Sigmoid colon (tissue), 6 donors: ENCODE measurements at regions not wholly inside any gene's neighbourhood (a gene's known extent, or its start where the extent isn't known, plus 50 kb on each side); places are given as distances from the start of the nearest gene placed in this dataset.
"Not testable (repeated sequence)": the region's sequence is repeated elsewhere in the genome, so short reads cannot be mapped to it uniquely, and the experiment has no call there.

Experiments
- DNase-seq: peaks from one replicate; pipeline ENCODE4 v3.0.0-alpha.2; 2019
- H3K27ac ChIP-seq, 4 donors: fragments of 200-600 bp; sonication (generic); one replicate each; pipeline ENCODE4 v1.5.1; 2016 to 2019; ENCODE audit warnings: mild to moderate bottlenecking in 1 of 4
- H3K27me3 ChIP-seq, 3 donors: fragments of 200-600 bp; sonication (generic); one replicate each; pipeline ENCODE4 v1.5.1; 2019; ENCODE audit warnings: mild to moderate bottlenecking in 1 of 3
- H3K36me3 ChIP-seq, 4 donors: fragments of 200-600 bp; sonication (generic); one replicate each; pipeline ENCODE4 v1.5.1; 2016 to 2019
- H3K4me1 ChIP-seq, 4 donors: fragments of 200-600 bp; sonication (generic); one replicate each; pipeline ENCODE4 v1.5.1; 2017 to 2019
- H3K4me3 ChIP-seq, 4 donors: fragments of 200-600 bp; sonication (generic); one replicate each; pipeline ENCODE4 v1.5.1; 2017 to 2019; ENCODE audit warnings: mild to moderate bottlenecking in 2 of 4, moderate library complexity in 1 of 4
- H3K9me3 ChIP-seq, 4 donors: fragments of 200-600 bp in 3 of 4; sonication (generic) in 3 of 4; one replicate each; pipeline versions ENCODE4 v1.5.1 to v1.6.1; 2013 to 2019
- CTCF ChIP-seq, 4 experiments: fragments of 450-650 bp in 3 of 4; fragments of 200-600 bp in 1 of 4; IDR thresholded peaks; one replicate each; pipeline ENCODE4 v1.5.1; 2016 to 2019; ENCODE audit warnings: antibody characterized with exemption in 4 of 4, mild to moderate bottlenecking in 3 of 4, moderate library complexity in 2 of 4
- EP300 ChIP-seq, 4 donors: sonication (generic); formaldehyde crosslinking; IDR thresholded peaks; one replicate each; pipeline ENCODE4 v1.6.1; 2017; ENCODE audit warnings: antibody characterized with exemption in 4 of 4
- POLR2A ChIP-seq, 2 donors: fragments of 450-650 bp; IDR thresholded peaks; one replicate each; pipeline ENCODE4 v1.6.1; 2016; ENCODE audit warnings: antibody characterized with exemption in 2 of 2, mild to moderate bottlenecking in 2 of 2, moderate library complexity in 2 of 2
- whole genome bisulfite sequencing, 2 donors: extraction: QIAGEN DNeasy Blood & Tissue Kit; methylation state at CpG; one replicate each; pipeline ENCODE4 v1.1.7; 2013; 5-methylcytosine and 5-hydroxymethylcytosine counted together
- intact Hi-C: fragments of 100-400 bp; cut with DNase I; formaldehyde crosslinking; loops from one replicate; pipeline ENCODE4 v1.15.1; 2023
- donor health status: healthy with polysubstance abuse.
- donor health status: healthy.

- DNase-seq, H3K27ac ChIP-seq, H3K36me3 ChIP-seq, H3K4me1 ChIP-seq, H3K9me3 ChIP-seq, H3K27me3 ChIP-seq, H3K4me3 ChIP-seq, intact Hi-C loops: not testable (repeated sequence)
- 81% methylated on average over 6 of the region's 6 CpGs for WGBS, 2 donors
Measured at GRCh38 chr9:63912451-63912850, 1372.6 kb downstream of the FOXD4L5 start.

GRCh38 chr9:63909076-63909475 is 1375.9 kb downstream of the FOXD4L5 start:
- H3K27ac ChIP-seq, intact Hi-C loops, H3K4me3 ChIP-seq, H3K36me3 ChIP-seq, H3K9me3 ChIP-seq, H3K27me3 ChIP-seq, H3K4me1 ChIP-seq, DNase-seq: not testable (repeated sequence)
- WGBS, 2 donors = 59 to 60% methylated on average over 3 of the region's 3 CpGs

GRCh38 chr9:63899637-63900190 is 1385.3 kb downstream of the FOXD4L5 start:
- H3K9me3 ChIP-seq, H3K27ac ChIP-seq, H3K4me3 ChIP-seq, DNase-seq, H3K4me1 ChIP-seq, H3K27me3 ChIP-seq, H3K36me3 ChIP-seq, intact Hi-C loops: not testable (repeated sequence)
- WGBS, 2 donors = 85 to 89% methylated on average over 16 of the region's 16 CpGs

- H3K27me3 ChIP-seq, H3K36me3 ChIP-seq, H3K4me1 ChIP-seq, H3K4me3 ChIP-seq, DNase-seq, H3K9me3 ChIP-seq, intact Hi-C loops, H3K27ac ChIP-seq: not testable (repeated sequence)
- WGBS, 2 donors = 69 to 76% methylated on average over 4 of the region's 5 CpGs
Measured at GRCh38 chr9:63881386-63881785, 1403.6 kb downstream of the FOXD4L5 start.

GRCh38 chr9:63876380-63876779 is 1408.6 kb downstream of the FOXD4L5 start:
- H3K27ac ChIP-seq, H3K36me3 ChIP-seq, H3K4me1 ChIP-seq, intact Hi-C loops, DNase-seq, H3K27me3 ChIP-seq, H3K4me3 ChIP-seq, H3K9me3 ChIP-seq: not testable (repeated sequence)
- 88 to 92% methylated on average over 14 to 17 of the region's 17 CpGs for WGBS, 2 donors

- intact Hi-C loops = no loop called here
- TF ChIP-seq EP300 (IDR thresholded peaks at IDR 0.05) (no peak), POLR2A (IDR thresholded peaks at IDR 0.05) (no peak), CTCF (IDR thresholded peaks at IDR 0.05) (no peak)
- peak overlapping the region in 3 of 4 donors; percentile 16 to 49 (median 37) for H3K4me3 ChIP-seq
- peaks cover 0 to 4% (median 0%) of the 10 kb centered on the region in 4 donors for H3K9me3 ChIP-seq
- no peaks in the 10 kb centered on the region for H3K36me3 ChIP-seq
- H3K27me3 ChIP-seq = no peaks in the 10 kb centered on the region
- H3K4me1 ChIP-seq = no peaks in the 10 kb centered on the region
- whole genome bisulfite sequencing, 2 donors = 60 to 62% methylated on average over 52 of the region's 52 CpGs
- peak overlapping the region in 2 of 4 donors; percentile 26 to 63 for H3K27ac ChIP-seq
- DNase-seq = no peak
Measured at GRCh38 chr9:63859475-63860215, 1425.4 kb downstream of the FOXD4L5 start.

- DNase-seq, H3K9me3 ChIP-seq, intact Hi-C loops, H3K4me1 ChIP-seq, H3K36me3 ChIP-seq, H3K27me3 ChIP-seq: not testable (repeated sequence)
- Histone ChIP-seq H3K4me3 (peak overlapping the region in 3 of 4 donors; percentile 16 to 49 (median 37)), H3K27ac (peak overlapping the region in 2 of 4 donors; percentile 26 to 63)
- WGBS, 2 donors = 53 to 58% methylated on average over 24 of the region's 24 CpGs
Measured at GRCh38 chr9:63859090-63859474, 1425.9 kb downstream of the FOXD4L5 start.

- H3K4me1 ChIP-seq, H3K27me3 ChIP-seq, DNase-seq, H3K36me3 ChIP-seq, H3K9me3 ChIP-seq, H3K27ac ChIP-seq, H3K4me3 ChIP-seq, intact Hi-C loops: not testable (repeated sequence)
- WGBS, 2 donors = 85 to 86% methylated on average over 15 of the region's 15 CpGs
Measured at GRCh38 chr9:63853140-63853751, 1431.8 kb downstream of the FOXD4L5 start.

GRCh38 chr9:63824804-63825203 is 1460.2 kb downstream of the FOXD4L5 start:
- 11 to 22% methylated on average over 1 of the region's 1 CpG for WGBS, 2 donors
- H3K36me3 ChIP-seq, intact Hi-C loops, H3K9me3 ChIP-seq, H3K4me3 ChIP-seq, H3K4me1 ChIP-seq, H3K27ac ChIP-seq, DNase-seq, H3K27me3 ChIP-seq: not testable (repeated sequence)

GRCh38 chr9:63823375-63824201 is 1461.4 kb downstream of the FOXD4L5 start:
- H3K27me3 ChIP-seq, H3K9me3 ChIP-seq, H3K27ac ChIP-seq, H3K36me3 ChIP-seq, H3K4me1 ChIP-seq, DNase-seq, H3K4me3 ChIP-seq, intact Hi-C loops: not testable (repeated sequence)
- 61 to 65% methylated on average over 8 of the region's 8 CpGs for WGBS, 2 donors

GRCh38 chr9:63822615-63823374 is 1462.2 kb downstream of the FOXD4L5 start:
- WGBS, 2 donors = 63 to 72% methylated on average over 6 of the region's 6 CpGs
- H3K27me3 ChIP-seq, intact Hi-C loops, H3K27ac ChIP-seq, DNase-seq, H3K9me3 ChIP-seq, H3K4me1 ChIP-seq, H3K36me3 ChIP-seq, H3K4me3 ChIP-seq: not testable (repeated sequence)
